HepG2 (cell line): ENCODE measurements at regions not wholly inside any gene's neighbourhood (a gene's known extent, or its start where the extent isn't known, plus 50 kb on each side); places are given as distances from the start of the nearest gene placed in this dataset.

Experiments used
- ATAC-seq: fragments of 200-7000 bp; cut with Tn5 transposase; 3 replicates; pipeline ENCODE4 v1.9.1; 2020; ENCODE audit warnings: mild to moderate bottlenecking, moderate library complexity
- BruUV-seq: library from RNA; stranded (reverse); fragments of 400-500 nt; replicated peaks from 2 replicates; lab custom pipeline; 2021; lab: Mats Ljungman, UMichigan
- CTCF ChIA-PET: fragments of 300-600 bp; formaldehyde crosslinking; extraction: SDS; loops from one replicate; lab custom pipeline; 2021; ENCODE audit warnings: low total read pairs, inconsistent platforms, low intra/inter-chr PET ratio; lab: Yijun Ruan, JAX
- POLR2A ChIA-PET: fragments of 350-600 bp; sonication (Branson Sonifier 250); formaldehyde crosslinking; loops from one replicate; lab custom pipeline; 2020; ENCODE audit warnings: antibody characterized with exemption, inconsistent platforms; lab: Yijun Ruan, JAX
- DNase-seq: peaks from one replicate; pipeline ENCODE4 v3.0.0-alpha.2; 2015; ENCODE audit warnings: low spot score
- FAIRE-seq: peaks from 3 replicates; lab custom pipeline; 2011; peaks lifted over from hg19 to GRCh38; lab: Jason Lieb, UNC
- H2AFZ ChIP-seq: one replicate; pipeline ENCODE4 v1.6.1; 2011; ENCODE audit warnings: low read length, inconsistent platforms
- H3K27ac ChIP-seq: fragments of 300-600 bp; 3 replicates; pipeline ENCODE4 v1.8.0; 2011; ENCODE audit warnings: mixed run types, mild to moderate bottlenecking, mixed read lengths, low read length, inconsistent platforms; ENCODE audit not compliant: insufficient read depth; ENCODE audit errors: extremely low read length
- H3K27me3 ChIP-seq, 2 experiments: fragments of 200-600 bp in 1 of 2; 2 replicates in 1 of 2; 3 replicates in 1 of 2; pipeline versions ENCODE4 v1.6.0 to v1.8.0; 2011; ENCODE audit warnings: low read length in 2 of 2, mild to moderate bottlenecking in 2 of 2, moderate library complexity in 2 of 2, inconsistent platforms in 1 of 2; ENCODE audit not compliant: insufficient read depth in 2 of 2, control insufficient read depth in 1 of 2
- H3K36me3 ChIP-seq, 2 experiments: fragments of 200-600 bp in 1 of 2; replicated peaks in 1 of 2; 2 replicates in 1 of 2; 3 replicates in 1 of 2; pipeline versions ENCODE4 v1.5.1 to v1.8.0; 2011; ENCODE audit warnings: low read length in 2 of 2, inconsistent platforms in 1 of 2; ENCODE audit not compliant: insufficient read depth in 2 of 2, control insufficient read depth in 1 of 2
- H3K4me1 ChIP-seq: 2 replicates; pipeline ENCODE4 v1.5.1; 2012; ENCODE audit warnings: low read length, inconsistent platforms; ENCODE audit not compliant: insufficient read depth
- H3K4me2 ChIP-seq: 2 replicates; pipeline ENCODE4 v1.6.0; 2011; ENCODE audit warnings: low read depth, low read length, inconsistent platforms
- H3K4me3 ChIP-seq, 3 experiments: fragments of 200-600 bp in 1 of 3; sonication (generic), shearing (Covaris generic) in 1 of 3; replicated peaks in 1 of 3; 2 replicates each; pipeline ENCODE4 v1.5.1; 2011 to 2016; ENCODE audit warnings: low read length in 3 of 3, inconsistent platforms in 2 of 3, low read depth in 2 of 3, mild to moderate bottlenecking in 2 of 3, control low read depth in 1 of 3, mixed read lengths in 1 of 3; ENCODE audit not compliant: insufficient read depth in 1 of 3
- H3K79me2 ChIP-seq: one replicate; pipeline ENCODE4 v1.6.1; 2011; ENCODE audit warnings: low read length, inconsistent platforms; ENCODE audit not compliant: insufficient read depth
- H3K9ac ChIP-seq: 2 replicates; pipeline ENCODE4 v1.6.0; 2011; ENCODE audit warnings: mild to moderate bottlenecking, low read depth, low read length, inconsistent platforms; ENCODE audit not compliant: insufficient read depth
- H3K9me3 ChIP-seq: 2 replicates; pipeline ENCODE4 v1.5.1; 2012; ENCODE audit warnings: mild to moderate bottlenecking, low read length
- H4K20me1 ChIP-seq: 2 replicates; pipeline ENCODE4 v1.6.0; 2011; ENCODE audit warnings: inconsistent platforms, mild to moderate bottlenecking, low read length, moderate library complexity; ENCODE audit not compliant: insufficient read depth
- CCDC6 ChIP-seq: sonication (generic); formaldehyde crosslinking; IDR thresholded peaks from 2 replicates; pipeline ENCODE4 v1.8.1; 2022; ENCODE audit warnings: mild to moderate bottlenecking, missing genetic modification reagents, moderate library complexity
- CHD4 ChIP-seq: fragments of 200-600 bp; sonication (generic); IDR thresholded peaks from 2 replicates; pipeline ENCODE4 v1.7.0; 2017; ENCODE audit warnings: mild to moderate bottlenecking, low read length, borderline replicate concordance
- FOSL2 ChIP-seq: sonication (generic); formaldehyde crosslinking; IDR thresholded peaks from 2 replicates; pipeline ENCODE4 v1.4.0; 2020; ENCODE audit warnings: missing genetic modification reagents
- HOXA3 ChIP-seq: sonication (generic); formaldehyde crosslinking; IDR thresholded peaks from 2 replicates; pipeline ENCODE4 v1.5.0; 2020; ENCODE audit warnings: missing genetic modification reagents
- REXO4 ChIP-seq: sonication (generic); formaldehyde crosslinking; IDR thresholded peaks from 2 replicates; pipeline ENCODE4 v1.8.0; 2022; ENCODE audit warnings: missing genetic modification reagents, mild to moderate bottlenecking, borderline replicate concordance
- SRF ChIP-seq: IDR thresholded peaks from 2 replicates; pipeline ENCODE4 v1.6.1; 2011; ENCODE audit warnings: mild to moderate bottlenecking, low read depth, low read length, moderate library complexity
- THAP11 ChIP-seq: IDR thresholded peaks from 2 replicates; pipeline ENCODE4 v1.6.1; 2016; ENCODE audit warnings: missing biosample characterization, missing genetic modification reagents
- THRA ChIP-seq: sonication (generic); formaldehyde crosslinking; IDR thresholded peaks from 2 replicates; pipeline ENCODE4 v1.4.0; 2020; ENCODE audit warnings: missing genetic modification reagents, borderline replicate concordance
- ZNF235 ChIP-seq: sonication (generic); formaldehyde crosslinking; IDR thresholded peaks from 2 replicates; pipeline ENCODE4 v1.8.1; 2023; ENCODE audit warnings: mild to moderate bottlenecking, missing genetic modification reagents, borderline replicate concordance
- ZNF335 ChIP-seq: sonication (generic); formaldehyde crosslinking; IDR thresholded peaks from 2 replicates; pipeline ENCODE4 v1.4.0; 2020; ENCODE audit warnings: missing genetic modification reagents
- ZNF367 ChIP-seq: sonication (generic); formaldehyde crosslinking; IDR thresholded peaks from 2 replicates; pipeline ENCODE4 v1.4.0; 2020; ENCODE audit warnings: missing genetic modification reagents, borderline replicate concordance
- WGBS: methylation state at CpG from one replicate; pipeline ENCODE4 v1.1.6; 2017; ENCODE audit warnings: low lambda C conversion rate; 5-methylcytosine and 5-hydroxymethylcytosine counted together
- in situ Hi-C: cut with HindIII; loops from 2 replicates; pipeline ENCODE4 v1.10.0; 2017; ENCODE audit warnings: low pct_unique_long_range_greater_than_20kb; ENCODE audit not compliant: extremely low pct_ligation_motif_present
- intact Hi-C: fragments of 100-400 bp; cut with micrococcal nuclease; formaldehyde crosslinking; loops from one replicate; pipeline ENCODE4 v1.10.0; 2022; ENCODE audit not compliant: unreplicated experiment
- TF ChIP-seq, protein P1 (sequence below): IDR thresholded peaks from 2 replicates; pipeline ENCODE4 v1.6.1; 2016
- TF ChIP-seq, protein P2 (sequence below): fragments of 450-650 bp; IDR thresholded peaks from 2 replicates; pipeline ENCODE4 v1.6.1; 2017
- TF ChIP-seq, protein P3 (sequence below): sonication (generic); formaldehyde crosslinking; IDR thresholded peaks from 2 replicates; pipeline ENCODE4 v1.5.0; 2020; ENCODE audit warnings: missing genetic modification reagents, mild to moderate bottlenecking, borderline replicate concordance

DNA sequence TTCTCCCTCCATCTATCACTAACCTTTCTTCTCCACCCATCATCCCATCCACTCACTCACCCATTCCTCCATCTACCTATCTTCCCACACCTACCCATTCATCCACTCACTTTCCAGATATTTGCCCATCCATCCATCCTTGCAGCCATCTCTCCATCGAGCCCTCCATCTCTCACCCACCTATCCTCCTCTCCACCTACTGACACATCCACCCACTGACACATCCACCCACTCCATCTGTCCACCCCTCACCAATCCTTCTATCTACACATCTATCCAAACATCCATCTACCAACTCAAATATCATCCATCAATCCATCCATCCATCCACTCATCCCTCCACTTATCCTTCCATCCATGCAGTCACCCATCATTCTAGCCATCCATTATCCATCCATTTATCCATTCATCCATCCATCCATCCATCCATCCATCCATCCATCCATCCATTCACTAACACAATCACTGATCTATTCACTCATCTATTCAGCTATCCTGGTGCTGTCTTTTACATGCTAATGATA lies 68.9 kb upstream of the SPTLC1 start (continued):
- TF ChIP-seq, protein P1, sequence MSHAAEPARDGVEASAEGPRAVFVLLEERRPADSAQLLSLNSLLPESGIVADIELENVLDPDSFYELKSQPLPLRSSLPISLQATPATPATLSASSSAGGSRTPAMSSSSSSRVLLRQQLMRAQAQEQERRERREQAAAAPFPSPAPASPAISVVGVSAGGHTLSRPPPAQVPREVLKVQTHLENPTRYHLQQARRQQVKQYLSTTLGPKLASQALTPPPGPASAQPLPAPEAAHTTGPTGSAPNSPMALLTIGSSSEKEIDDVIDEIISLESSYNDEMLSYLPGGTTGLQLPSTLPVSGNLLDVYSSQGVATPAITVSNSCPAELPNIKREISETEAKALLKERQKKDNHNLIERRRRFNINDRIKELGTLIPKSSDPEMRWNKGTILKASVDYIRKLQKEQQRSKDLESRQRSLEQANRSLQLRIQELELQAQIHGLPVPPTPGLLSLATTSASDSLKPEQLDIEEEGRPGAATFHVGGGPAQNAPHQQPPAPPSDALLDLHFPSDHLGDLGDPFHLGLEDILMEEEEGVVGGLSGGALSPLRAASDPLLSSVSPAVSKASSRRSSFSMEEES (CRISPR knock-in tag): no peak
- TF ChIP-seq ZNF235 (no peak), THRA (no peak), FOSL2 (CRISPR knock-in tag) (no peak), CHD4 (no peak), CCDC6 (CRISPR knock-in tag) (no peak), REXO4 (no peak)
- TF ChIP-seq, protein P2, sequence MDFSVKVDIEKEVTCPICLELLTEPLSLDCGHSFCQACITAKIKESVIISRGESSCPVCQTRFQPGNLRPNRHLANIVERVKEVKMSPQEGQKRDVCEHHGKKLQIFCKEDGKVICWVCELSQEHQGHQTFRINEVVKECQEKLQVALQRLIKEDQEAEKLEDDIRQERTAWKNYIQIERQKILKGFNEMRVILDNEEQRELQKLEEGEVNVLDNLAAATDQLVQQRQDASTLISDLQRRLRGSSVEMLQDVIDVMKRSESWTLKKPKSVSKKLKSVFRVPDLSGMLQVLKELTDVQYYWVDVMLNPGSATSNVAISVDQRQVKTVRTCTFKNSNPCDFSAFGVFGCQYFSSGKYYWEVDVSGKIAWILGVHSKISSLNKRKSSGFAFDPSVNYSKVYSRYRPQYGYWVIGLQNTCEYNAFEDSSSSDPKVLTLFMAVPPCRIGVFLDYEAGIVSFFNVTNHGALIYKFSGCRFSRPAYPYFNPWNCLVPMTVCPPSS: no peak
- TF ChIP-seq, all 625 proteins: peak for 0

DNA sequence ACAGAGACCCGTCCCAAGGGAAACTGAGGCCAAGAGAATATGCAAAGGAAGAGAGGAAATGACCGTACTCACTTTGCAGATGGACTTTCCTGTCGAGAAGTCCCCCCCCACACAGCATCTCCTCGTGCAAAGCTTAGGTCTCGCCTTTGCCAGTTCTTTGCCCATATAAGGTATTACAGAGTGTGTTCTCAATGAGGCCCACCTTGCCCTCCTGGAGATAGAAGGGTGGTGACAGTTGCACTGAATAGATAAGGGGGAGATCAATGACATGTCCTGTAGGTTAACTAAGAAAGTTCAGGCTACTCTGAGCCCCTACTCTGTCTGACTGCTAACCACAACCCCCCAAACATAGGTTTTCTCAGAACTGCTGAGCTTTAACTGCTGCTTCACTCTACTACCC lies 68.2 kb upstream of the SPTLC1 start:
- ChIA-PET CTCF (no interaction called here), POLR2A (no interaction called here)
- H3K27me3 ChIP-seq: peaks cover 2 to 21% of the 10 kb centered on the region in 2 experiments; a peak in 3 of 5 replicates
- no TSS peak for BruUV-seq
- ATAC-seq (no peak), DNase-seq (no peak), FAIRE-seq (no peak)
- peaks cover 16% of the 10 kb centered on the region for H3K4me1 ChIP-seq
- 4% methylated on average over 5 of the region's 5 CpGs for WGBS
- H2AFZ ChIP-seq: no peak overlapping the region
- H3K4me2 ChIP-seq: no peak overlapping the region
- no peaks in the 10 kb centered on the region for H3K36me3 ChIP-seq
- no peak overlapping the region for H3K9ac ChIP-seq
- no peaks in the 10 kb centered on the region for H3K79me2 ChIP-seq
- intact Hi-C loops (no loop called here), in situ Hi-C loops (no loop called here)
- no peaks in the 10 kb centered on the region for H3K9me3 ChIP-seq
- no peak overlapping the region for H3K27ac ChIP-seq
- H4K20me1 ChIP-seq: no peaks in the 10 kb centered on the region
- no peak overlapping the region for H3K4me3 ChIP-seq
- TF ChIP-seq HOXA3 (CRISPR knock-in tag) (no peak), THAP11 (CRISPR knock-in tag) (no peak), ZNF335 (CRISPR knock-in tag) (no peak), SRF (peak; percentile 43; the same call in 1 of the 2 replicates), ZNF367 (CRISPR knock-in tag) (no peak)
- TF ChIP-seq, protein P3, sequence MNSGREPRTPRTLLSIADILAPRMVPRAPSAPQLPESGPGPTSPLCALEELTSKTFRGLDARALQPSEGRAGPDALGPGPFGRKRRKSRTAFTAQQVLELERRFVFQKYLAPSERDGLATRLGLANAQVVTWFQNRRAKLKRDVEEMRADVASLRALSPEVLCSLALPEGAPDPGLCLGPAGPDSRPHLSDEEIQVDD: no peak
- TF ChIP-seq, all 625 proteins: peak for 1
